ENCODE measurements at regions not wholly inside any gene's neighbourhood (a gene's known extent, or its start where the extent isn't known, plus 50 kb on each side); places are given as distances from the start of the nearest gene placed in this dataset.
"Not testable (repeated sequence)": the region's sequence is repeated elsewhere in the genome, so short reads cannot be mapped to it uniquely, and the experiment has no call there.

DNA sequence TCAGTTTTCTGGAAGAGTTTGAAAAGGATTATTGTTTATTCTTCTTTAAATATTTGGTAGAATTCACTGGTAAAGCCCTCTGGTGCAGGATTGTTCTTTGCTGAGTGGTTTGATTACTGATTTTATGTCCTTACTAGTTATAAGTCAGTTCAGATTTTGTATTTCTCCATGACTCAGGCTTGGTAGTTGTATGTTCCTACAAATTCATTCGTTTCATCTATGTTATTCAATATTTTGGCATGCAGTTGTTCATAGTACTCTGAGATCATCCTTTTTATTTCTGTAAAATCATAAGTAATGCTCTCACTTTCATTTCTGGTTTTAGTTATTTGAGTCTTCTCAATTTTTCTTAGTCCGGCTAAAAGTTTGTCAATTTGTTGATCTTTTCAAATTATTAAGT lies 58.1 kb upstream of the CRYM start:
- intact Hi-C loops (cut with DNase I): no loop called here
- DNase-seq (ENCODE audit: low spot score) (no peak), ATAC-seq (no peak)

DNA sequence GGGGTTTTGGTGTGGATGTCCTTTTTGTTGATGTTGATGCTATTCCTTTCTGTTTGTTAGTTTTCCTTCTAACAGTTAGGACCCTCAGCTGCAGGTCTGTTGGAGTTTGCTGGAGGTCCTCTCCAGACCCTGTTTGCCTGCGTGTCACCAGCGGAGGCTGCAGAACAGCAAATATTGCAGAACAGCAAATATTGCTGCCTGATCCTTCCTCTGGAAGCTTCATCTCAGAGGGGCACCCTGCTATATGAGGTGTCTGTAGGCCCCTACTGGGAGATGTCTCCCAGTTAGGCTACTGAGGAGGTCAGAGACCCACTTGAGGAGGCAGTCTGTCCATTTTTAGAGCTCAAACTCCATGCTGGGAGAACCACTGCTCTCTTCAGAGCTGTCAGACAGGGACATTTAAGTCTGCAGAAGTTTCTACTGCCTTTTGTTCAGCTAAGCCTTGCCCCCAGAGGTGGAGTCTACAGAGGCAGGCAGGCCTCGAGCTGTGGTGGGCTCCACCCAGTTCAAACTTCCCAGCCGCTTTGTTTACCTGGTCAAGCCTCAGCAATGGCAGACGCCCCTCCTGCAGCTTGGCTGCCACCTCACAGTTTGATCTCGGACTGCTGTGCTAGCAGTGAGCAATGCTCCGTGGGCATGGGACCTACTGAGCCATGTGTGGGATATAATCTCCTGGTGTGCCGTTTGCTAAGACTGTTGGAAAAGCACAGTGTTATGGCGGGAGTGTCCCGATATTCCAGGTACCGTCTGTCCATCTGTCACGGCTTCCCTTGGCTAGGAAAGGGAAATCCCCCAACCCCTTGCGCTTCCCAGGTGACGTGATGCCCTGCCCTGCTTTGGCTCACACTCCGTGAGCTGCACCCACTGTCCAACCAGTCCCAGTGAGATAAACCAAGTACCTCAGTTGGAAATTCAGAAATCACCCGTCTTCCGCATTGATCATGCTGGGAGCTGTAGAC lies 56.4 kb upstream of the CRYM start:
- intact Hi-C loops (cut with DNase I); ATAC-seq; DNase-seq (ENCODE audit: low spot score): not testable (repeated sequence)

DNA sequence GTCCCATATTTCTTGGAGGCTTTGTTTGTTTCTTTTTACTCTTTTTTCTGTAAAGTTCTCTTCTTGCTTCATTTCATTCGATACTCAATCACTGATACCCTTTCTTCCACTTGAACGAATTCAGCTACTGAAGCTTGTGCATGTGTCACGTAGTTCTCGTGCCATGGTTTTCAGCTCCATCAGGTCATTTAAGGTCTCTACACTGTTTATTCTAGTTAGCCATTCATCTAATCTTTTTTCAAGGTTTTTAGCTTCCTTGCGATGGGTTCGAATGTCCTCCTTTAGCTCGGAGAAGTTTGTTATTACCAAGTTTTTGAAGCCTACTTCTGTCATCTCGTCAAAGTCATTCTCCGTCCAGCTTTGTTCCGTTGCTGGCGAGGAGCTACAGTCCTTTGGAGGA lies 55.6 kb upstream of the CRYM start:
- DNase-seq (ENCODE audit: low spot score); ATAC-seq; intact Hi-C loops (cut with DNase I): not testable (repeated sequence)
